ENCODE measurements at regions not wholly inside any gene's neighbourhood (a gene's known extent, or its start where the extent isn't known, plus 50 kb on each side); places are given as distances from the start of the nearest gene placed in this dataset.

DNA sequence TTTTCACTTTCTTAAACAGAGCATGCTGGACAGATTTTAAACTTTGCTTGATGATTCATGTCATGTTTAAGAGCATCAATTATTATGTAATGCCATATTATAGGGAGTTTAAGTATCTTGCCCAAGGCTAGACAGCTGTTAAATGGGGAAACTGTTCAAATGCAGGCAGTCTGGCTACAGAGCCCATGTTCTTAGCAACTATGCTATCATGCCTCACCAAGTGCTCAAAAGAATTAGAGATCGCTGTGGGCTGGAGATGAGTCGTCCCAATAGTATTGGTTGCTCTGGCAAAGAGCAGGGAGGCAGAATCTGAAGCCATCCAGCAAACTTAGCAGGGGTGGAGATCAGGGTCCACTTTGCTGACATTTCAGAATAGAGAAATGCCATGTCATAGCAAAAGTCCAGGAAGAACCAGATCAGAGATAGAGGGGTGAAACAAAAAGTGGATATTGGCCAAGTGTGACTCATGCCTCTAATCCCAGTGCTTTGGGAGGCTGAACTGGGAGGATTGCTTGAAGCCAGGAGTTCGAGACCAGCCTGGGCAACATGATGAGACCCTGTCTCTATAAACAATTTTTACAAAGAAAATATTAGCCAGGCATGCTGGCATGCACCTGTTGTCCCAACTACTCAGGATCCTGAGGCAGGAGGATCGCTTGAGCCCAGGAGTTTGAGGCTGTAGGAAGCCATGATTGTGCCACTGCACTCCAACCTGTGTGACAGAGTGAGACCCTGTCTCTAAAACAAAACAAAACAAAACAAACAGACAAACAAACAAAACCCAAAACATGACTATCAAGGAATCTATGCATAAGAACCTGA, 57.8 kb downstream of the BAMBI start:
- TF ChIP-seq, protein P1, sequence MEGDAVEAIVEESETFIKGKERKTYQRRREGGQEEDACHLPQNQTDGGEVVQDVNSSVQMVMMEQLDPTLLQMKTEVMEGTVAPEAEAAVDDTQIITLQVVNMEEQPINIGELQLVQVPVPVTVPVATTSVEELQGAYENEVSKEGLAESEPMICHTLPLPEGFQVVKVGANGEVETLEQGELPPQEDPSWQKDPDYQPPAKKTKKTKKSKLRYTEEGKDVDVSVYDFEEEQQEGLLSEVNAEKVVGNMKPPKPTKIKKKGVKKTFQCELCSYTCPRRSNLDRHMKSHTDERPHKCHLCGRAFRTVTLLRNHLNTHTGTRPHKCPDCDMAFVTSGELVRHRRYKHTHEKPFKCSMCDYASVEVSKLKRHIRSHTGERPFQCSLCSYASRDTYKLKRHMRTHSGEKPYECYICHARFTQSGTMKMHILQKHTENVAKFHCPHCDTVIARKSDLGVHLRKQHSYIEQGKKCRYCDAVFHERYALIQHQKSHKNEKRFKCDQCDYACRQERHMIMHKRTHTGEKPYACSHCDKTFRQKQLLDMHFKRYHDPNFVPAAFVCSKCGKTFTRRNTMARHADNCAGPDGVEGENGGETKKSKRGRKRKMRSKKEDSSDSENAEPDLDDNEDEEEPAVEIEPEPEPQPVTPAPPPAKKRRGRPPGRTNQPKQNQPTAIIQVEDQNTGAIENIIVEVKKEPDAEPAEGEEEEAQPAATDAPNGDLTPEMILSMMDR (IDR thresholded peaks at IDR 0.05), result no peak
- no peak for TF ChIP-seq POLR2A (IDR thresholded peaks at IDR 0.05)
